ENCODE measurements at regions not wholly inside any gene's neighbourhood (a gene's known extent, or its start where the extent isn't known, plus 50 kb on each side); places are given as distances from the start of the nearest gene placed in this dataset.

DNA sequence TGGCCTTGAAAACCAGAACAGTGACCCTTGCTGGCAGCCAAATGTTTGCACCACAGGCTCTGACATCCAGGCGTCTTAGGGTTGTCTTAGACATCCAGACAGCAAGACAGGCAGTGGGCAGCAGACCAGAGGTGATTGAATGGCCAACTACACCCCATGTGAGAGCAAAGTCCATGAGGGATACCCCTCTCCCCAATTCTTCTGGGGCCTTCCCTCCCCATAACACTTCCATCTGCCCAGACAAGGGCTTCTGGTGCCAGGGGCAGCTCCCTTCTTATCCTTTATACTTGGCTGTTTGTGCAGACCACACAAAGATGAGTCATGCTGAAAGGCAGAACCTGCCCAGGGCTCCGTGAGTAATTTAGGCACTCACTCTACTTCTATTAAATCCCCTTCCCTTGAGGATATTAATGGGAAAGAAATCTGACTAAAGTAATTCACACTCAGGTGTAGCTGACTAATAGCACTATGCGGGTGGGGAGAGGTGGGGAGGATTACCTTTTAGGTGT lies 257.9 kb downstream of the UACA start:
- TF ChIP-seq, protein P1, sequence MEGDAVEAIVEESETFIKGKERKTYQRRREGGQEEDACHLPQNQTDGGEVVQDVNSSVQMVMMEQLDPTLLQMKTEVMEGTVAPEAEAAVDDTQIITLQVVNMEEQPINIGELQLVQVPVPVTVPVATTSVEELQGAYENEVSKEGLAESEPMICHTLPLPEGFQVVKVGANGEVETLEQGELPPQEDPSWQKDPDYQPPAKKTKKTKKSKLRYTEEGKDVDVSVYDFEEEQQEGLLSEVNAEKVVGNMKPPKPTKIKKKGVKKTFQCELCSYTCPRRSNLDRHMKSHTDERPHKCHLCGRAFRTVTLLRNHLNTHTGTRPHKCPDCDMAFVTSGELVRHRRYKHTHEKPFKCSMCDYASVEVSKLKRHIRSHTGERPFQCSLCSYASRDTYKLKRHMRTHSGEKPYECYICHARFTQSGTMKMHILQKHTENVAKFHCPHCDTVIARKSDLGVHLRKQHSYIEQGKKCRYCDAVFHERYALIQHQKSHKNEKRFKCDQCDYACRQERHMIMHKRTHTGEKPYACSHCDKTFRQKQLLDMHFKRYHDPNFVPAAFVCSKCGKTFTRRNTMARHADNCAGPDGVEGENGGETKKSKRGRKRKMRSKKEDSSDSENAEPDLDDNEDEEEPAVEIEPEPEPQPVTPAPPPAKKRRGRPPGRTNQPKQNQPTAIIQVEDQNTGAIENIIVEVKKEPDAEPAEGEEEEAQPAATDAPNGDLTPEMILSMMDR (IDR thresholded peaks at IDR 0.05) = no peak
- no peak for TF ChIP-seq POLR2A (IDR thresholded peaks at IDR 0.05)
